H7 (cell line): ENCODE measurements at regions not wholly inside any gene's neighbourhood (a gene's known extent, or its start where the extent isn't known, plus 50 kb on each side); places are given as distances from the start of the nearest gene placed in this dataset.
A peak's percentile ranks its signal among the peaks of the same experiment; 100 is the strongest.
"Not testable (repeated sequence)": the region's sequence is repeated elsewhere in the genome, so short reads cannot be mapped to it uniquely, and the experiment has no call there.

ENCODE experiments used
- DNase-seq: peaks from one replicate; pipeline ENCODE4 v3.0.0; 2012
- H3K27me3 ChIP-seq: 2 replicates; pipeline ENCODE4 v1.6.0; 2011; ENCODE audit warnings: mild to moderate bottlenecking, low read length; ENCODE audit not compliant: control insufficient read depth, insufficient read depth
- H3K36me3 ChIP-seq: replicated peaks from 2 replicates; pipeline ENCODE4 v1.5.1; 2011; ENCODE audit warnings: low read length; ENCODE audit not compliant: control insufficient read depth, insufficient read depth
- H3K4me3 ChIP-seq: 2 replicates; pipeline ENCODE4 v1.5.1; 2011; ENCODE audit warnings: low read depth, mild to moderate bottlenecking, control low read depth, low read length, moderate library complexity; ENCODE audit not compliant: insufficient read depth

DNA sequence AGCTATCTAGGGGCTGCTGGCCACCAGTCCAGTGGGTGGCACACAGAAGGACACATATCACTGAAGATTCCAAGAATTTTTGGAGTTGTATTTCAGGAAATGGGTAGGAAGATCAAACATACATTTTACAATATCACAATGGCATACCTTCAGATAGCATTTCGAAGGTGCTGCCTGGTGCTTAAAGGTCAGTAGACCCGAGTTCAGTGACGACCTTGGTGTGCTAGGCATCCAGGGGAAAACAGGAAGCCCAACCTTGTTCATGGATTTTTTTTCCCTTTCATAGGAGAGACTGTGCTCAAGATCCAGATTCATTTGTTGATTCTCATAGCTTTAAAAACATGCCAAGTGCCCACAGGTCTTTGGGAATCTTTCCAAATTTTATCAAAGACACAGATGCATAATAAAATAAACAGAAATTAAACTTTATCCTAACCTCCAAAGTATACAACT is 51.0 kb upstream of the RCBTB2 start:
- H3K36me3 ChIP-seq, result no peaks in the 10 kb centered on the region
- H3K4me3 ChIP-seq, result no peak overlapping the region
- DNase-seq, result no peak
- no peaks in the 10 kb centered on the region for H3K27me3 ChIP-seq

DNA sequence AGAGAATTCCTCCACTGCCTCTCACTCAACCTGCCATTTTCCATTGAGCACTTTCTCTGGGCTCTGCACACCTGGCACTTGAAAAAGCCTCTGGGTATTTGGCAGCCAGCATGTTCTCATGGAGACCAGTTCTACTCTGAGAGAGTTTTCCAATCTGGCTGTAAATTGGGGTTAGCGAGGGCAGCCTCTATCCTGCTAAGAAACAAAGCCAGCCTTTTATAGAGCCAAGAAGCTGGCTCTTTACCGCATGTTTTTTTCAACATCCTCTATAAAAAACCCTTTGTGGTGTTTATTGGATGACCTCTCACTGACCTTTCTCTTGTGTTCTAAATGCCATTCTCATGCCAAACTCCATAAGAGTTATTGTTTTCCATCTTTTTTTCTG is 52.6 kb upstream of the RCBTB2 start:
- no peaks in the 10 kb centered on the region for H3K36me3 ChIP-seq
- no peaks in the 10 kb centered on the region for H3K27me3 ChIP-seq
- no peak for DNase-seq
- no peak overlapping the region for H3K4me3 ChIP-seq

DNA sequence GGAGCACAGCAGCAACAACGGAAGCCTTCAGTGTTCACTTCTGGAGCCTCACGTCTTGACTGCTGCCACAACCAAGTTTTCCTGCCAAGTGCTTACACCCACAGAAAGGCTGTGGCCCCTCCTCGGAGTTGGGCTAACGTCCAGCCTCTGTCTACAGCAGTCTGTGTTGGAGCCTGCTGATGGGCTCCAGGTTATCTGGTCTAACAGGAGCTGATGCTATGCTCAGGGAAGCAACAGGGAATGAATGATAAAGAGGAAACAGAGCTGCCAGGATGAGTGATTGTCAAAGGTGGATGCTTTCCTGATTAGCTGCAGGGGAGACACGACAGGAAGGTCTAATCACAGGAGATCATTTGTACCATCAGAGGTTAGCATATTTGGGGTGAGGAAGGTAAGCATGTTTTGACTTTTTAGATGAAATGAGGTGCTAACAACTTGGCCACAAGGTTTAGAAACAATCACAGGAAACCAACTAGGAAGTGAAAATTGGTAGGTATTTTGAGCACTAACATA is 53.8 kb upstream of the RCBTB2 start:
- Histone ChIP-seq H3K4me3 (no peak overlapping the region), H3K27me3 (no peaks in the 10 kb centered on the region), H3K36me3 (no peaks in the 10 kb centered on the region)
- no peak for DNase-seq

DNA sequence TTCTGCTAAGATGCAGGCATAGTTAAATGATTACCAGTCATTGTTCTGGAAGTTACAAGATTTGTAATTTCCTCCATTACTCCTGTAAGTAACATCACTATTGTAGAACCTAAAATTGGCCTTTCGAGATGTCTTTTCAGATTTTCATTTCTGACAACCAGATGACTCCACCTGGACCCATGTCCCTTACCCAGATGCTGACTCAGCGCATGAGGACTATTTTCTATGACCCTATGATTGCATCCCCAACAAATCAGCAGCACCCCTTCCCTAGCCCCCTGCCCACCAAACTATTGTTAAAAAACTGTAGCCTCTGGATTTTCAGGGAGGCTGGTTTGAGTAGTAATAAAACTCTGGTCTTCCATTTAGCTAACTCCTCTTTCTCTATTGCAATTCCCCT is 55.2 kb upstream of the RCBTB2 start:
- no peak for DNase-seq
- Histone ChIP-seq H3K27me3 (no peaks in the 10 kb centered on the region), H3K36me3 (no peaks in the 10 kb centered on the region), H3K4me3 (no peak overlapping the region)

DNA sequence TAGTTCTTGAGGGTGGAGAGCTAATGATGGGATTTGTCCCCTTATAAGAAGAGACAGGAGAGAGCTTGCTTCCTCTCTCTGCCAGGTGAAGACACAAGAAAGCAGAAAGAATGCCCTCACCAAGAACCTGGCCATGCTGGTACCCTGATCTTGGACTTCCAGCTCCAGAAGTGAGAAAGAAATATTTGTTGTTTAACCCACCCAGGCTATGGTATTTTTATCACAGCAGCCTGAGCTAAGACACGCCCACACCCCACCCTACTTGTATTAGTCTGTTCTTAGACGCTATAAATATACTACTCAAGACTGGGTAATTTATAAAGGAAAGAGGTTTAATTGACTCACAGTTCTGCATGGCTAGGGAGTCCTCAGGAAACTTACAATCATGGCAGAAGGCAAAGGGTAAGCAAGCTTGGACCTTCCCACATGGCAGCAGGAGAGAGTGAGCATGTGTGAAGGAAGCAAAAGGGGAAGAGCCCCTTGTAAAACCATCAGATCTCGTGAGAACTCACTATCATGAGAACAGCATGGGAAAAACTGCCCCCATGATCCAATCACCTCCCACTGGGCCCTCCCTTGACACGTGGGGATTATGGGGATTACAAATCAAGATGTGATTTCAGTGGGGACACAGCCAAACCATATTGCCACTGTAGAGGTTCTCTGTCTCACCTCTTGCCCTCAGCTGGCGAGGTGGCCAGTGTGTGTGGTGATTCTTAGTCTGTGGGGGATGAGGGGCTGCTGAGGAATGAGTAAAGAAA is 57.4 kb upstream of the RCBTB2 start:
- DNase-seq, result no peak
- Histone ChIP-seq H3K4me3 (no peak overlapping the region), H3K27me3 (no peaks in the 10 kb centered on the region), H3K36me3 (no peaks in the 10 kb centered on the region)

DNA sequence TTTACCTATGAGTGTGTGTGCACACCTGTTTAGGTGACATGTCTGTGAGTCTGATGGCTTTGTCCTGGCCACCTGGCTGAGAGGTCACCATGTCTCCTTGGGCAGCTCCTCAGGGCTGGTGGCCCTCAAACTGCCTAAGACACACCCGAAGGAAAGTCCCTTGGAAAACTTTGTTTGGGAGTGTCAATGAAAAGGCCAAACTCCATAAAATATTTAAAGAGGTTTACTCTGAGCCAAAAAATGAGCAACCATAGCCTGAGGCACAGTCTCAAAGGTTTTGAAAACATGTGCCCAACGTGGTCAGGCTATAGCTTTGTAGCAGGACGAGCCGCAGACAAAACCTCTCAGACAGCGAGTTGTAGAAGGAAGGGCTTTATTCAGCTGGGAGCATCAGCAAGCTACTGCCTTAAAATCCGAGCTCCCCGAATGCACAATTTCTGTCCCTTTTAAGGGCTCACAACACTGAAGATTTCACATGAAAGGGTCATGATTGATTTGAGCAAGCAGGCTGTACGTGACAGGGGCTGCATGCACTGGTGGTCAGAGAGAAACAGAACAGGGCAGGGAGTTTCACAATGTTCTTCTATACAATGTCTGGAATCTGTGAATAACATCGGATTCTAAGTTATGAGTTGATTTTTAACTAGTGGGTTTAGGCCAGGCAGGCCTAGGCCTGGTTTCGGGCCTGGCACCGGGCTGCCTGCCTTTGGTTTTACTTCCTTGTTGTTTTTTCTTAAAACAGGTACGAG is 58.4 kb upstream of the RCBTB2 start:
- not testable (repeated sequence) for DNase-seq, H3K4me3 ChIP-seq, H3K27me3 ChIP-seq, H3K36me3 ChIP-seq

DNA sequence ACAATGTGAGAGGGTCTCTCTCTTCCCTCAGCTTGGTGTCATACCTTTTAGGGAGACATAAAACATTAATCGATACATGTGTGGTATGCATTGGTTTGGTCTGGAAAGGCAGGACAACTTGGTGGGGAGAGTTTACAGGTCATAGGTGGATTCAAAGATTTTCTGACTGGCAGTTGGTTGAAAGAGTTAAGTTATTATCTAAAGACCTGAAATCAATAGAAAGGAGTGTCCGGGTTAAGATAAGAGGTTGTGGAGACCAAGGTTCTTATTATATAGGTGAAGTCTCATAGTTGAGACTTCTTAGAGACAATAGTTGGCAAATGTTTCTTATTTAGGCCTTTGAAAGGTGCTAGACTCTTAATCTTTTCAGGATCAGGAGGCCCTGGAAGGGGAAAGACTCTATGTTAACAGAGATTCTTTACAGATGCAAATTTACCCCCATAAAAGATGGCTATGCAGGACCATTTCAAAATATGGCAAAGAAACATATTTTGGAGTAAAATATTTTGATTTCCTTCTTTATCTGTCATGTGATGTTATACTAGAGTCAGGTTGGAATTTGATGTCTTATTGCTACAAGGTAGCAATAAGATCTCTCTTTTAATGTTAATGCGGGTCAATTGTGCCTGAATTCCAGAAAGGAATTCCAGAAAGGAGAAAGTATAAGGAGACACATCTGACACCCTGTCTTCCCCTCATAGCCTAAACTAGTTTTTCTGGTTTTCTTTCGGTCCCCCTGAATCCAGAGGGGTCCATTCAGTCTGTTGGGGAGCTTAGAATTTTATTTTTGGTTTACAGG is 59.2 kb upstream of the RCBTB2 start:
- no peak overlapping the region for H3K4me3 ChIP-seq
- H3K36me3 ChIP-seq, result no peaks in the 10 kb centered on the region
- DNase-seq, result no peak
- no peaks in the 10 kb centered on the region for H3K27me3 ChIP-seq

DNA sequence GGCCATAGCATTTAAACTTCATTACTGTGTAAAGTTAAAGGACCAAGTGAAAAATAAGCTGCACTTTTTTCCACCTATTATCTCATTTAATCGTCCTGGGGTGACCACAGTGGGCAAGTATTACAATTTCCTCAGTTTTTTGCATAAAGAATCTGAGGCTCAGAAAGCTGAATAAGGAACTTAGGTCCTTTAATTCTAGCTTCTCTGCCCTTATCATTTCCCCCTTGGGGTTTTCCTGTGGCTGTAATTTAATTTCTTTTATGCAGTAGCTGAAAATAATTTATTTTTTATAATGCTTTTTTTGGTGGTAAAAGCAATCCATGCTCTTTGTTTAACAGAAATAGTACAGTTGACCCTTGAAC is 59.8 kb upstream of the RCBTB2 start:
- H3K27me3 ChIP-seq, result no peaks in the 10 kb centered on the region
- no peak overlapping the region for H3K4me3 ChIP-seq
- no peak for DNase-seq
- no peaks in the 10 kb centered on the region for H3K36me3 ChIP-seq

DNA sequence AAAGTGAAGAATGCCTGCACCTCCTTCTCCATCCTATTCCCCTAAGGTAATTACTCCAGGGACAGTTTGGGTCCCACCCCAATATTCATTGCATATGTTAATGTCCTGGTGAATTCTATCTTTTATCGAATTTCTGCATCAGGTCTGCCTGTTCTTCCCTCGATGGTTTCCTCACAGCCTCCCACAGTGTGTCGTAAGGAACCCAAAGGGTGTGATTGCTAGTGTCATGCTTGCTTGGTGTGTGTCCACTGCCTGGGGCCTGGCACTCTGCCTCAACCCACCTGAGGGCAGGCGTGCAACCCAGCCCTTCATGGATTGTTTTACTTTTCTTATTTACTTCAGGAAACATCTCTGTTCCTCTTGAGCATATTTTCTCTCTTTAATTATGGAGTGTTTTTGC is 60.2 kb upstream of the CYSLTR2 start:
- H3K4me3 ChIP-seq, result no peak overlapping the region
- H3K36me3 ChIP-seq, result no peaks in the 10 kb centered on the region
- no peak for DNase-seq
- H3K27me3 ChIP-seq, result no peaks in the 10 kb centered on the region

DNA sequence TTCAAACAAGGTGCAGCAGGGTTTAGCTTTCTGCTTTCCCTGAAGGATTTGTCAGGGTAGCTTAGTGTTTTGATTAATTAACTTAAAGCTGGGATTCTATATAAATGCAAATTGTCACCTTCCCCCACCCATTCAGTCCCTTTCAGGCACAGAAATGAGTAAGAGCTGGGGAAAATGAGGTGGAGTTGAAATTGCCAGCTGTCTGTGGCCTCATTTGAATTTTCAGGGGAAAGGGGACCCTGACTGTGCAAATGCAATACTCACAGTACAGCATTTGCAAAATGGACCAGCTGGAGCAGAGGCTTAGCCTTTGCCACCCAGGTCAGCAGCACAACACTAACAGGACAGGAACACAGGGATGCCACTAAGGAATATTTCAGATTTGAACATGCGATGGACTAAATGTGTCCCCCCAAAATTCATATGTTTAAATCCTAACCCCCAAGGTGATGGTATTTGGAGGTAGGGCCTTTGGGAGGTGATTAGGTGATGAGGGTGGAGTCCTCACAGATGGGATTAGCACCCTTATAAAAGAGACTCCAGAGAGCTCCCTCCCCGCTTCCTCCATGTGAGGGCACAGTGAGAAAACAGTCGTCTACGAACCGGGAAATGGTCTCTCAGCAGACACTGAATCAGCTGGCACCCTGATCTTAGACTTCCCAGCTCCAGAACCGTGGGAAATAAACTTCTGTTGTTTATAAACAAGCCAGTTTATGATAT is 59.5 kb upstream of the CYSLTR2 start:
- no peak for DNase-seq
- no peaks in the 10 kb centered on the region for H3K27me3 ChIP-seq
- no peak overlapping the region for H3K4me3 ChIP-seq
- no peaks in the 10 kb centered on the region for H3K36me3 ChIP-seq

DNA sequence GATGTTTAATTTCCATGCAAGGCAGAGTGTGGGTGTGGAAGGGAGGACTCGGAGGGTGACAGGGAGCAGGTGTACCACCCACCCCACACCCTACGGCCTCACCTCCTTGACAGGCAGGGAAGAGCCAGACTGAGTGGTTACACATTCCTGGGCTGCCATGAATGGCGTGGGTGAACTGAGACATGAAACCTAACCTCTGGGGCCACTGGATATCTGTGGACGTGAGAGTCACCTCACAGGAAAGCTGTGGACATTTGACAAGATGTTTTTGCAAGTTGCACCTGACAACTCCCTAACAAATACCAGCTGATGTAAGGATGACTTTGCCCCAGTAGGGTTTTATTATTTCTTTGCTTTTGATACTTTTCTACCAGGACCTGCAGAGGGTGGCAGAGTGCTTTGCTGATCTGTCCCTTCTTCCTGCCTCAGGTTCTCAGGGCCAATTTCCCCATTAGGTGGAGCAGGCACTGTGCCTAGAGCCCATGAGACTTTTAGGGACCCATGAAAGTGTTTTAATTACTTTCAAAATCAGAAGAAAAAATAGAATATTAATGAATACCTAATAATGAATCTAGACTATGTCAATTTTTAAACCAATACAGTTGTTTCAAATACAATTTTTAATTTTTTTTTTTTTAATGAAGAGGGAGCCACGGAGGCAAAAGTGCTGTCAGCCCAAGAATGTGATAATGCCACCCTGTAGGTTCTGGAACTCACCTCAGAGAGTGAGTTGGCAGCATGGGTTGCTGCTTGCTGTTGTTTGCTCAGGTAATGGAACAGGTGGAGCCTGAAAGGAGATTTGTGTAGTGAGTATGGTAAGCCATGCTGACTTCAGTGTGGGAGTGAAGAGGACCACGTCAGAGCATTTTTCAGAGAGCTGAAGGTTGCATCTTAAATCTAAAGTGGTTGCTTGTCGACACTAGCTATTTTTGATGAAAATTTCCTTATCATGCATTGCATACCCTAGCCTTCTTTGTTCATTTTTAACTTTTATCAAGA is 58.0 kb upstream of the CYSLTR2 start:
- peak; percentile 36 for DNase-seq
- no peaks in the 10 kb centered on the region for H3K27me3 ChIP-seq

DNA sequence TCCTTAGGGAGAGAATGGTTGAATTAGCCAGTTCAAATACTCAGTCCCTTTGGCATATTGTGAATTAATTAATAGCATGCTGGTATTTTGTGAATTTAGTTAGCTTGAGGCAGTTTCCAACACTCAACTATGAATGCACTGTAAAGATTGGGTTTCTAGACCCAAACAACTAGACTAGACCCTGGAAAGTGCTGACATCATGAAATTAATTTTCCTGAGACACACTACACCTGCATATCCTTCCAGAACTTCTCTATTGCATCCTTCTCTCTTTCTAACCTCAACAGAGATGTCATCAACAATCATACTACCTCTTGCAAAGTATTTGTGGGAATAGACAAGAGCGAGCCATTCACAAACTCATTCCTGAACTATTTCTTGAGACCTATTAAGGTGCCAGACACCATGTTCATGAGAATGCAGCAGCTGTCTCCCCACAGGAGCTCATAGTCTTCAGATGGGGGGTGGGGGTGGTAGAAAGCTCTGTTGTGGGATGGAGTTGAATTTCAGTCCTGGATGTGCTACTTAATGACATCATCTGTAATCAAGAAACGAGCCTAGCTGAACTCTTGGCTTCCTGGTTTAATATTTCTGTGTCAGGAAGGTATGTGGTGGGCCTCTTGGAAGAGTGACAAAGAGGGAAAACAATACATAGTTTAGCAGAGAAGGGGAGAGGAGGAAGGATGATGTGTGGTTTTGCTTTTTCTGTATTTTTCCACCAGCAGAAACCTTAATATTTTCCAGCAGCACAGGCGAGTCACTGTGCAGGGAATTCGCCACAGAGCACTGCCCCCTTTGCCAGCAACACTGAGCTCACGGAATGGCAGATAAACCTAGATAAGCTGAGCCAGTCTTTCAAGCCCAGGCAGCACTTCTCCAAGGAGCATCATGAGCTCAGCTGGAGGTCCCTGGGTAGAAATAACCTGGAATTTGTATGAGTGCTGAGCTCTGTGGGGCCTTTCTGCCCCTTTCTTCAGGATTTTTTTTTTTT is 53.1 kb upstream of the CYSLTR2 start:
- DNase-seq, result no peak
- no peak overlapping the region for H3K4me3 ChIP-seq
- H3K36me3 ChIP-seq, result no peaks in the 10 kb centered on the region
- H3K27me3 ChIP-seq, result no peaks in the 10 kb centered on the region

More for the DNA sequence above, 58.0 kb upstream of the CYSLTR2 start:
- H3K36me3 ChIP-seq, result no peaks in the 10 kb centered on the region
- no peak overlapping the region for H3K4me3 ChIP-seq
